ENCODE measurements at regions not wholly inside any gene's neighbourhood (a gene's known extent, or its start where the extent isn't known, plus 50 kb on each side); places are given as distances from the start of the nearest gene placed in this dataset.

- ATAC-seq (replicated peaks), result no peak
- H3K27me3 Mint-ChIP-seq, result peaks cover 6 to 16% of the 10 kb centered on the region in 2 donors
Measured at GRCh38 chr3:124161448-124161847, 169.5 kb upstream of the ROPN1 start.

GRCh38 chr3:124163689-124164088 lies 171.8 kb upstream of the ROPN1 start:
- no peak for DNase-seq

More at GRCh38 chr3:124161448-124161847, 169.5 kb upstream of the ROPN1 start:
- Mint-ChIP-seq H3K4me1 (no peaks in the 10 kb centered on the region), H3K4me3 (no peak overlapping the region), H3K9me3 (no peaks in the 10 kb centered on the region), H3K36me3 (no peaks in the 10 kb centered on the region), H3K27ac (no peak overlapping the region)
- DNase-seq, result no peak

GRCh38 chr3:124168271-124168670 lies 176.3 kb upstream of the ROPN1 start:
- DNase-seq, result no peak
- H3K36me3 Mint-ChIP-seq, result no peaks in the 10 kb centered on the region
- no peaks in the 10 kb centered on the region for H3K9me3 Mint-ChIP-seq
- H3K27me3 Mint-ChIP-seq, result peaks cover 12% of the 10 kb centered on the region in 2 donors
- no peak overlapping the region for H3K27ac Mint-ChIP-seq
- peak in 1 of 2 donors; percentile 7 for ATAC-seq (replicated peaks)
- H3K4me3 Mint-ChIP-seq, result no peak overlapping the region
- no peaks in the 10 kb centered on the region for H3K4me1 Mint-ChIP-seq

More at GRCh38 chr3:124163689-124164088, 171.8 kb upstream of the ROPN1 start:
- H3K27me3 Mint-ChIP-seq, result peaks cover 4% of the 10 kb centered on the region in 2 donors
- no peaks in the 10 kb centered on the region for H3K4me1 Mint-ChIP-seq
- ATAC-seq (replicated peaks), result no peak
- H3K27ac Mint-ChIP-seq, result no peak overlapping the region
- H3K36me3 Mint-ChIP-seq, result no peaks in the 10 kb centered on the region
- H3K4me3 Mint-ChIP-seq, result no peak overlapping the region
- no peaks in the 10 kb centered on the region for H3K9me3 Mint-ChIP-seq

- H3K9me3 Mint-ChIP-seq, result no peaks in the 10 kb centered on the region
- ATAC-seq (replicated peaks), result no peak
- H3K4me1 Mint-ChIP-seq, result no peaks in the 10 kb centered on the region
- DNase-seq, result no peak
- H3K27me3 Mint-ChIP-seq, result peaks cover 8% of the 10 kb centered on the region in 2 donors
- H3K4me3 Mint-ChIP-seq, result no peak overlapping the region
- H3K36me3 Mint-ChIP-seq, result no peaks in the 10 kb centered on the region
- no peak overlapping the region for H3K27ac Mint-ChIP-seq
Measured at GRCh38 chr3:124172283-124172682, 180.4 kb upstream of the ROPN1 start.

GRCh38 chr3:124172816-124173215 lies 180.9 kb upstream of the ROPN1 start:
- Mint-ChIP-seq H3K4me1 (no peaks in the 10 kb centered on the region), H3K27ac (no peak overlapping the region), H3K27me3 (peaks cover 8% of the 10 kb centered on the region in 2 donors), H3K4me3 (no peak overlapping the region), H3K36me3 (no peaks in the 10 kb centered on the region), H3K9me3 (no peaks in the 10 kb centered on the region)
- ATAC-seq (replicated peaks) (no peak), DNase-seq (no peak)

- Mint-ChIP-seq H3K9me3 (no peaks in the 10 kb centered on the region), H3K4me1 (no peaks in the 10 kb centered on the region), H3K27me3 (peaks cover 1 to 6% of the 10 kb centered on the region in 2 donors), H3K27ac (no peak overlapping the region), H3K36me3 (no peaks in the 10 kb centered on the region), H3K4me3 (no peak overlapping the region)
- ATAC-seq (replicated peaks) (no peak), DNase-seq (no peak)
Measured at GRCh38 chr3:124174476-124174875, 182.6 kb upstream of the ROPN1 start.

- DNase-seq, result no peak
- Mint-ChIP-seq H3K4me1 (no peaks in the 10 kb centered on the region), H3K36me3 (no peaks in the 10 kb centered on the region), H3K9me3 (no peaks in the 10 kb centered on the region), H3K4me3 (no peak overlapping the region), H3K27me3 (peaks cover 0 to 3% of the 10 kb centered on the region in 2 donors), H3K27ac (no peak overlapping the region)
- ATAC-seq (replicated peaks), result no peak
Measured at GRCh38 chr3:124174910-124175874, 183.3 kb upstream of the ROPN1 start.

- Mint-ChIP-seq H3K27me3 (peaks cover 0 to 5% of the 10 kb centered on the region in 2 donors), H3K9me3 (no peaks in the 10 kb centered on the region), H3K27ac (no peak overlapping the region), H3K4me1 (no peaks in the 10 kb centered on the region), H3K4me3 (no peak overlapping the region), H3K36me3 (no peaks in the 10 kb centered on the region)
- ATAC-seq (replicated peaks) (no peak), DNase-seq (no peak)
Measured at GRCh38 chr3:124177071-124177470, 185.1 kb upstream of the ROPN1 start.

GRCh38 chr3:124178531-124178930 lies 186.6 kb upstream of the ROPN1 start:
- DNase-seq (no peak), ATAC-seq (replicated peaks) (no peak)
- Mint-ChIP-seq H3K9me3 (no peaks in the 10 kb centered on the region), H3K4me1 (no peaks in the 10 kb centered on the region), H3K27ac (no peak overlapping the region), H3K36me3 (no peaks in the 10 kb centered on the region), H3K4me3 (no peak overlapping the region), H3K27me3 (peaks cover 0 to 5% of the 10 kb centered on the region in 2 donors)

GRCh38 chr3:124200407-124200806 lies 208.5 kb upstream of the ROPN1 start:
- Mint-ChIP-seq H3K36me3 (no peaks in the 10 kb centered on the region), H3K4me3 (no peak overlapping the region), H3K27me3 (peaks cover 10 to 25% of the 10 kb centered on the region in 2 donors), H3K27ac (no peak overlapping the region), H3K4me1 (no peaks in the 10 kb centered on the region), H3K9me3 (no peaks in the 10 kb centered on the region)
- ATAC-seq (replicated peaks) (no peak), DNase-seq (no peak)

GRCh38 chr3:124201226-124201625 lies 209.3 kb upstream of the ROPN1 start:
- H3K9me3 Mint-ChIP-seq, result no peaks in the 10 kb centered on the region
- H3K36me3 Mint-ChIP-seq, result no peaks in the 10 kb centered on the region
- no peak overlapping the region for H3K27ac Mint-ChIP-seq
- peaks cover 14 to 30% of the 10 kb centered on the region in 2 donors for H3K27me3 Mint-ChIP-seq
- no peaks in the 10 kb centered on the region for H3K4me1 Mint-ChIP-seq
- no peak for DNase-seq
- ATAC-seq (replicated peaks), result no peak
- H3K4me3 Mint-ChIP-seq, result no peak overlapping the region

GRCh38 chr3:124201786-124202185 lies 209.9 kb upstream of the ROPN1 start:
- Mint-ChIP-seq H3K27ac (no peak overlapping the region), H3K4me3 (no peak overlapping the region), H3K27me3 (peaks cover 17 to 36% of the 10 kb centered on the region in 2 donors), H3K4me1 (no peaks in the 10 kb centered on the region), H3K36me3 (no peaks in the 10 kb centered on the region), H3K9me3 (no peaks in the 10 kb centered on the region)
- ATAC-seq (replicated peaks), result no peak
- no peak for DNase-seq

GRCh38 chr3:124202754-124203153 lies 210.8 kb upstream of the ROPN1 start:
- Mint-ChIP-seq H3K27ac (no peak overlapping the region), H3K4me1 (no peaks in the 10 kb centered on the region), H3K9me3 (no peaks in the 10 kb centered on the region), H3K4me3 (no peak overlapping the region), H3K36me3 (no peaks in the 10 kb centered on the region), H3K27me3 (peaks cover 19 to 40% of the 10 kb centered on the region in 2 donors)
- ATAC-seq (replicated peaks) (no peak), DNase-seq (no peak)

- no peak overlapping the region for H3K27ac Mint-ChIP-seq
- H3K9me3 Mint-ChIP-seq, result no peaks in the 10 kb centered on the region
- DNase-seq (no peak), ATAC-seq (replicated peaks) (no peak)
- H3K27me3 Mint-ChIP-seq, result peaks cover 19 to 40% of the 10 kb centered on the region in 2 donors
- H3K4me1 Mint-ChIP-seq, result no peaks in the 10 kb centered on the region
- no peak overlapping the region for H3K4me3 Mint-ChIP-seq
- H3K36me3 Mint-ChIP-seq, result no peaks in the 10 kb centered on the region
Measured at GRCh38 chr3:124203292-124203691, 211.4 kb upstream of the ROPN1 start.
